ENCODE measurements at regions not wholly inside any gene's neighbourhood (a gene's known extent, or its start where the extent isn't known, plus 50 kb on each side); places are given as distances from the start of the nearest gene placed in this dataset.

DNA sequence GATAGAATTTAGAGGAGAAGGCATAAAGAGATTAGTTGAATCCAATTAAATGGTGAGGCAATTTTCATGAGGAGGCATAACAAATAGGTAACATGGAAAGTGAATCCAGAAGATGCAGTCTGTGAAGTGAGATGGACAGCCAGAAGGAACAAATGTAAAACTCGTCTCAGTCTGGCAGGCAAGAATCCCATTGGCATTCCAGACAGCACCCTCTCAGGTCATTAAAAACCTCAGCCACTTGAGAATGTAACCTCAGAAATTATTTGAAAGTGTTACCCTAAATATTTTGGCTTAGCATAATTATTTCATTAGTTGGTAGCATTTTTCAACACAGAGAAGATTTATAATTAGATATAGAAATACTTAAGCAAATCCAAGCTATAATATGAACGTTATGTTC is 342.3 kb downstream of the LRRC3B start:
- no peaks in the 10 kb centered on the region for H3K9me3 ChIP-seq (replicated peaks; ENCODE audit: insufficient read depth, low read length)
- H4K20me1 ChIP-seq (ENCODE audit: insufficient read depth, low read length): no peaks in the 10 kb centered on the region
- H3K36me3 ChIP-seq (replicated peaks; ENCODE audit: insufficient read depth, low read length): no peaks in the 10 kb centered on the region
- no peak overlapping the region for H3K4me2 ChIP-seq (ENCODE audit: low read depth, low read length)
- H2AFZ ChIP-seq (ENCODE audit: low read length): no peak overlapping the region
- no peak for DNase-seq
- peaks cover 16% of the 10 kb centered on the region for H3K4me1 ChIP-seq (ENCODE audit: low read length)
- H3K79me2 ChIP-seq (ENCODE audit: low read length): no peaks in the 10 kb centered on the region
- no peak overlapping the region for H3K9ac ChIP-seq (ENCODE audit: low read length)
- H3K27me3 ChIP-seq (replicated peaks; ENCODE audit: insufficient read depth, low read length): no peaks in the 10 kb centered on the region; the same call in 1 of the 2 replicates
- no peak overlapping the region for H3K4me3 ChIP-seq (ENCODE audit: low read length)
- H3F3A ChIP-seq (ENCODE audit: insufficient read depth, low read length): peaks cover 14% of the 10 kb centered on the region
- no peaks in the 10 kb centered on the region for H3K9me2 ChIP-seq (replicated peaks; ENCODE audit: insufficient read depth, low read length)
- TF ChIP-seq EZH2 (optimal IDR thresholded peaks at IDR 0.05; ENCODE audit: low read depth, low read length): no peak
- TF ChIP-seq CTCF (IDR thresholded peaks at IDR 0.05; ENCODE audit: low read length): no peak
- TF ChIP-seq EZH2phosphoT487 (IDR thresholded peaks at IDR 0.05; ENCODE audit: low read length): no peak
- H3K27ac ChIP-seq (ENCODE audit: low read length): no peak overlapping the region

DNA sequence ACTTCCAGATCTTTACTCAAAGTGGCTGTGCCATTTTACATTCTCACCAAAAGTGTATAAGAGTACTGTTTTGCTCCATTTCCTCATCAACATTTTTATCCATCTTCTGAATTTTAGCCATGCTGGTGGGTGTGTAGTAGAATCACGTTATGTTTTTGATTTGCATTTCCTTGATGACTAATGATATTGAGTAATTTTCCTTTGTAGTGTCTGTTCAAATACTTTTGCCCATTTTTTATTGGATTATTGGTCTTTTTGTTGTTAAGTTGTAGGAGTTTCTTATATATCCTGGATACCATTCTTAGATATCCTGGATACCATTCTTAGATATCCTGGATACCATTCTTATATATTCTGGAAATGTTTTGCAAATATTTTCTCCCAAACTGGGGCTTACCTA is 344.9 kb downstream of the LRRC3B start:
- H3K4me2 ChIP-seq (ENCODE audit: low read depth, low read length): no peak overlapping the region
- no peak overlapping the region for H3K4me3 ChIP-seq (ENCODE audit: low read length)
- TF ChIP-seq EZH2 (optimal IDR thresholded peaks at IDR 0.05; ENCODE audit: low read depth, low read length): no peak
- TF ChIP-seq CTCF (IDR thresholded peaks at IDR 0.05; ENCODE audit: low read length): no peak
- TF ChIP-seq EZH2phosphoT487 (IDR thresholded peaks at IDR 0.05; ENCODE audit: low read length): no peak
- H3F3A ChIP-seq (ENCODE audit: insufficient read depth, low read length): peaks cover 7% of the 10 kb centered on the region
- no peaks in the 10 kb centered on the region for H3K9me3 ChIP-seq (replicated peaks; ENCODE audit: insufficient read depth, low read length)
- no peak overlapping the region for H3K27ac ChIP-seq (ENCODE audit: low read length)
- no peaks in the 10 kb centered on the region for H3K79me2 ChIP-seq (ENCODE audit: low read length)
- no peak for DNase-seq
- H3K9me2 ChIP-seq (replicated peaks; ENCODE audit: insufficient read depth, low read length): no peaks in the 10 kb centered on the region
- H3K36me3 ChIP-seq (replicated peaks; ENCODE audit: insufficient read depth, low read length): no peaks in the 10 kb centered on the region
- no peaks in the 10 kb centered on the region for H3K27me3 ChIP-seq (replicated peaks; ENCODE audit: insufficient read depth, low read length)
- H4K20me1 ChIP-seq (ENCODE audit: insufficient read depth, low read length): no peaks in the 10 kb centered on the region
- no peak overlapping the region for H3K9ac ChIP-seq (ENCODE audit: low read length)
- H2AFZ ChIP-seq (ENCODE audit: low read length): no peak overlapping the region
- H3K4me1 ChIP-seq (ENCODE audit: low read length): peaks cover 10% of the 10 kb centered on the region

- no peak for DNase-seq
- no peaks in the 10 kb centered on the region for H3K9me3 ChIP-seq (replicated peaks; ENCODE audit: insufficient read depth, low read length)
- H3K4me2 ChIP-seq (ENCODE audit: low read depth, low read length): no peak overlapping the region
- no peak for TF ChIP-seq CTCF (IDR thresholded peaks at IDR 0.05; ENCODE audit: low read length)
- TF ChIP-seq EZH2phosphoT487 (IDR thresholded peaks at IDR 0.05; ENCODE audit: low read length): no peak
- no peak for TF ChIP-seq EZH2 (optimal IDR thresholded peaks at IDR 0.05; ENCODE audit: low read depth, low read length)
- no peak overlapping the region for H3K9ac ChIP-seq (ENCODE audit: low read length)
- no peaks in the 10 kb centered on the region for H3K27me3 ChIP-seq (replicated peaks; ENCODE audit: insufficient read depth, low read length)
- no peaks in the 10 kb centered on the region for H3F3A ChIP-seq (ENCODE audit: insufficient read depth, low read length)
- no peaks in the 10 kb centered on the region for H4K20me1 ChIP-seq (ENCODE audit: insufficient read depth, low read length)
- H3K27ac ChIP-seq (ENCODE audit: low read length): no peak overlapping the region
- no peaks in the 10 kb centered on the region for H3K9me2 ChIP-seq (replicated peaks; ENCODE audit: insufficient read depth, low read length)
- no peaks in the 10 kb centered on the region for H3K36me3 ChIP-seq (replicated peaks; ENCODE audit: insufficient read depth, low read length)
- H2AFZ ChIP-seq (ENCODE audit: low read length): no peak overlapping the region
- no peaks in the 10 kb centered on the region for H3K79me2 ChIP-seq (ENCODE audit: low read length)
- H3K4me1 ChIP-seq (ENCODE audit: low read length): no peaks in the 10 kb centered on the region
- H3K4me3 ChIP-seq (ENCODE audit: low read length): no peak overlapping the region
Observed at GRCh38 chr3:26984416-26985390, 362.1 kb downstream of the LRRC3B start.

All from MM.1S (cell line).